Ascending aorta (tissue), 2 donors: ENCODE measurements at regions not wholly inside any gene's neighbourhood (a gene's known extent, or its start where the extent isn't known, plus 50 kb on each side); places are given as distances from the start of the nearest gene placed in this dataset.

Experiments used
- DNase-seq, 2 donors: peaks; one replicate each; pipeline ENCODE4 v3.0.0-alpha.2; 2019; ENCODE audit warnings: low spot score in 2 of 2
- H3K27ac ChIP-seq, 2 donors: fragments of 200-600 bp; sonication (generic); one replicate each; pipeline ENCODE4 v1.5.1; 2016 to 2017; ENCODE audit warnings: mild to moderate bottlenecking in 1 of 2
- H3K27me3 ChIP-seq: fragments of 200-600 bp; sonication (generic); one replicate; pipeline ENCODE4 v1.5.1; 2017
- H3K36me3 ChIP-seq, 2 donors: fragments of 200-600 bp; sonication (generic); one replicate each; pipeline ENCODE4 v1.5.1; 2016
- H3K4me1 ChIP-seq, 2 donors: fragments of 200-600 bp; sonication (generic); one replicate each; pipeline ENCODE4 v1.5.1; 2016 to 2017; ENCODE audit warnings: mild to moderate bottlenecking in 1 of 2
- H3K4me3 ChIP-seq, 2 donors: fragments of 200-600 bp; sonication (generic); one replicate each; pipeline ENCODE4 v1.5.1; 2016 to 2017; ENCODE audit warnings: mild to moderate bottlenecking in 1 of 2
- H3K9me3 ChIP-seq, 2 donors: fragments of 200-600 bp; sonication (generic); one replicate each; pipeline ENCODE4 v1.5.1; 2016
- intact Hi-C: fragments of 100-400 bp; cut with DNase I; formaldehyde crosslinking; loops from one replicate; pipeline ENCODE4 v1.15.1; 2023
- TF ChIP-seq, protein P1 (sequence below), 3 experiments: fragments of 200-600 bp in 2 of 3; fragments of 450-650 bp in 1 of 3; sonication (generic) in 2 of 3; IDR thresholded peaks; one replicate each; pipeline ENCODE4 v1.5.1; 2016 to 2019; ENCODE audit warnings: antibody characterized with exemption in 3 of 3, mild to moderate bottlenecking in 1 of 3, moderate library complexity in 1 of 3

DNA sequence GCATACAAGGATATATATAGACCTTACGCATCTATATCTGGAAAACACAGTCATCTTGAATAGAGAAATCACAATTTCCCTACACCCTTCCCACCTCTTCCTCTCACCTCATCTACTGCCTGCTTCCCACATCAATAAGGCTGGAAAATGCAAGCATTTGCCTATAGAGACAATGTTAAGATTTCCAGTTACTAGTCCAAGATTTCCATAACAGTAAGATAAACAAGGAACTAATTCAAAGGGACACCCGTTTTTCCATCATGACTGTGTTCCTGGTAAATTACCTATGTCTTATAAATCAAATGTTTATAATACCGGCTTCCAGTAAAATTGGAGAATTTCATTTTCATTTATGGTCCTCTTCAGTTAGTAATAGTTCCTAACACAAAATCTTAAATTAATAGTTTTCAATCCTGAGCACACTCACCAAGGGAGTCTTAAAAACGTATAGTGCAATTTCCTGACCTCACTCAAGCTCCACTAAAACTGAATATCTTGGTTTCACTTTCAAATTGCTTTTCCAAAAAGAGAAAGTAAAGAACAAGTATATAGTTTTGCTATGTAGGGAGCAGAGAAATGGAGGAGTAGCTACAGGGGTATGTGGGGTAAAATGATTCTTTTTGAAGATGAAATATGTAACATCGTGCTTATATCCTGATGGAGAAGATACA is 398.7 kb downstream of the PLPP3 start:
- Histone ChIP-seq H3K9me3 (no peaks in the 10 kb centered on the region), H3K4me1 (no peaks in the 10 kb centered on the region), H3K27me3 (no peaks in the 10 kb centered on the region), H3K36me3 (no peaks in the 10 kb centered on the region), H3K4me3 (peak overlapping the region in 1 of 2 donors; percentile 45), H3K27ac (no peak overlapping the region)
- TF ChIP-seq, protein P1, sequence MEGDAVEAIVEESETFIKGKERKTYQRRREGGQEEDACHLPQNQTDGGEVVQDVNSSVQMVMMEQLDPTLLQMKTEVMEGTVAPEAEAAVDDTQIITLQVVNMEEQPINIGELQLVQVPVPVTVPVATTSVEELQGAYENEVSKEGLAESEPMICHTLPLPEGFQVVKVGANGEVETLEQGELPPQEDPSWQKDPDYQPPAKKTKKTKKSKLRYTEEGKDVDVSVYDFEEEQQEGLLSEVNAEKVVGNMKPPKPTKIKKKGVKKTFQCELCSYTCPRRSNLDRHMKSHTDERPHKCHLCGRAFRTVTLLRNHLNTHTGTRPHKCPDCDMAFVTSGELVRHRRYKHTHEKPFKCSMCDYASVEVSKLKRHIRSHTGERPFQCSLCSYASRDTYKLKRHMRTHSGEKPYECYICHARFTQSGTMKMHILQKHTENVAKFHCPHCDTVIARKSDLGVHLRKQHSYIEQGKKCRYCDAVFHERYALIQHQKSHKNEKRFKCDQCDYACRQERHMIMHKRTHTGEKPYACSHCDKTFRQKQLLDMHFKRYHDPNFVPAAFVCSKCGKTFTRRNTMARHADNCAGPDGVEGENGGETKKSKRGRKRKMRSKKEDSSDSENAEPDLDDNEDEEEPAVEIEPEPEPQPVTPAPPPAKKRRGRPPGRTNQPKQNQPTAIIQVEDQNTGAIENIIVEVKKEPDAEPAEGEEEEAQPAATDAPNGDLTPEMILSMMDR (IDR thresholded peaks at IDR 0.05): no peak
- no peak for DNase-seq
- intact Hi-C loops: no loop called here

DNA sequence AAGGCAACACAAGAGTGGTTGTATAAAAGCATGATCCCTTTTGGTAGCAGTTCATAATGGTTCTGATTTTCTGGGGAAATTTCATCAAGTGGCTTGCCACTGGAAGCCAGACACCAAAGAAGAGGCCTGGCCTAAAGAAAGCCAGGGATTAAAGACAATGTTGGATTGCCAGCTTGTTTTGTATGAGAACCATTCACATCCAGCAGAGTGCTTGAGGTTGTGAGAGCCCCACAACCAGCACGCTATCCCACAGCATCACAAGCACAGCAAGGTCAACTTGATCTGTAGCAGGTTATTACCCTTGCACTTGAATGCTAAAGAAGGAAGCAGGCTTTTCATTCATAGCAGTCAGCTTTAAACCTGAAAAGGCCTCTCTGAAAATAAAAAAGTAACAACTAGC is 399.8 kb downstream of the PLPP3 start:
- no peak for DNase-seq
- TF ChIP-seq, protein P1 (IDR thresholded peaks at IDR 0.05): no peak
- H3K27ac ChIP-seq: no peak overlapping the region
- H3K4me3 ChIP-seq: no peak overlapping the region
- H3K9me3 ChIP-seq: no peaks in the 10 kb centered on the region
- H3K4me1 ChIP-seq: no peaks in the 10 kb centered on the region
- intact Hi-C loops: no loop called here
- H3K27me3 ChIP-seq: no peaks in the 10 kb centered on the region
- no peaks in the 10 kb centered on the region for H3K36me3 ChIP-seq

DNA sequence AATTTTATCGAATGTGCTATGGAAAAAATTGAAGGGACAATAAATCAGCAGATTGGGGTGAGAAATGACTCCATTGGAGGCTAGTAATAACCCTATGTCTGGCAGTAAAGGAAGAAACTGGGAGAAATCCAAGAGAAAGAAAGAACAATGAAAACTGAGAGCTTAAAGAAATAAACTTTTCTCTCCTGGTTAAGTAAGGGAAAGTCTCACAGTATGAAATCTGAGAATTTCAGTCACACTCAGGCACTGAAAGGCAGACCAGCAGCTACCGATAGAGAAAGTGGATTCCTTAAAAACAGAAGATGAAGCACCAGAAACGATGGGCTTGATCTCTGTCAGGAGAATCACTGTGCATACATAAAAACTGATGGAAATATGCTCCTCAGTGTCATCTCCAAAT is 404.2 kb downstream of the PLPP3 start:
- Histone ChIP-seq H3K9me3 (no peaks in the 10 kb centered on the region), H3K4me3 (no peak overlapping the region), H3K4me1 (peaks cover 3 to 12% of the 10 kb centered on the region in 2 donors), H3K27ac (no peak overlapping the region), H3K36me3 (no peaks in the 10 kb centered on the region), H3K27me3 (no peaks in the 10 kb centered on the region)
- intact Hi-C loops: no loop called here
- no peak for DNase-seq
- TF ChIP-seq, protein P1 (IDR thresholded peaks at IDR 0.05): no peak

- Histone ChIP-seq H3K27me3 (no peaks in the 10 kb centered on the region), H3K4me3 (no peak overlapping the region), H3K4me1 (peaks cover 3 to 12% of the 10 kb centered on the region in 2 donors), H3K9me3 (no peaks in the 10 kb centered on the region), H3K36me3 (no peaks in the 10 kb centered on the region), H3K27ac (no peak overlapping the region)
- intact Hi-C loops: no loop called here
- TF ChIP-seq, protein P1 (IDR thresholded peaks at IDR 0.05): no peak
- DNase-seq: no peak
These were observed 405.0 kb downstream of the PLPP3 start for GRCh38 chr1:56174176-56174885.

GRCh38 chr1:56173736-56174135 is 405.6 kb downstream of the PLPP3 start:
- TF ChIP-seq, protein P1 (IDR thresholded peaks at IDR 0.05): no peak
- Histone ChIP-seq H3K27me3 (no peaks in the 10 kb centered on the region), H3K4me1 (peaks cover 3 to 12% of the 10 kb centered on the region in 2 donors), H3K27ac (no peak overlapping the region), H3K36me3 (no peaks in the 10 kb centered on the region), H3K9me3 (no peaks in the 10 kb centered on the region), H3K4me3 (no peak overlapping the region)
- DNase-seq: no peak
- intact Hi-C loops: no loop called here
